Liver (tissue), 8 donors: ENCODE measurements at regions not wholly inside any gene's neighbourhood (a gene's known extent, or its start where the extent isn't known, plus 50 kb on each side); places are given as distances from the start of the nearest gene placed in this dataset.

Experiments used
- DNase-seq: peaks from one replicate; pipeline ENCODE4 v3.0.0-alpha.2; 2017; ENCODE audit warnings: low spot score
- H3K27ac ChIP-seq, 2 donors: one replicate each; pipeline ENCODE4 v1.7.0; 2013; ENCODE audit warnings: inconsistent platforms in 2 of 2, low read length in 2 of 2, control low read depth in 1 of 2, low read depth in 1 of 2, mild to moderate bottlenecking in 1 of 2
- H3K27me3 ChIP-seq, 4 donors: one replicate each; pipeline versions ENCODE4 v1.6.1 to v1.7.0; 2013; ENCODE audit warnings: low read length in 3 of 4, inconsistent platforms in 1 of 4, mild to moderate bottlenecking in 1 of 4, moderate library complexity in 1 of 4; ENCODE audit not compliant: control insufficient read depth in 4 of 4, insufficient read depth in 4 of 4
- H3K36me3 ChIP-seq, 4 donors: one replicate each; pipeline versions ENCODE4 v1.6.1 to v1.7.0; 2013; ENCODE audit warnings: low read length in 3 of 4, mild to moderate bottlenecking in 3 of 4, low read depth in 1 of 4, moderate library complexity in 1 of 4; ENCODE audit not compliant: control insufficient read depth in 4 of 4, insufficient read depth in 3 of 4
- H3K4me1 ChIP-seq, 4 donors: one replicate each; pipeline versions ENCODE4 v1.6.1 to v1.7.0; 2013; ENCODE audit warnings: low read length in 3 of 4, mild to moderate bottlenecking in 3 of 4, moderate library complexity in 1 of 4; ENCODE audit not compliant: control insufficient read depth in 4 of 4, insufficient read depth in 4 of 4
- H3K4me3 ChIP-seq, 3 donors: one replicate each; pipeline versions ENCODE4 v1.6.1 to v1.7.0; 2013; ENCODE audit warnings: low read length in 3 of 3, control low read depth in 1 of 3, low read depth in 1 of 3, mild to moderate bottlenecking in 1 of 3
- H3K9ac ChIP-seq, 2 donors: one replicate each; pipeline ENCODE4 v1.7.0; 2013; ENCODE audit warnings: low read length in 2 of 2, mild to moderate bottlenecking in 2 of 2, moderate library complexity in 2 of 2, control low read depth in 1 of 2, low read depth in 1 of 2
- H3K9me3 ChIP-seq, 4 donors: one replicate each; pipeline versions ENCODE4 v1.6.1 to v1.7.0; 2013; ENCODE audit warnings: low read length in 3 of 4; ENCODE audit not compliant: control insufficient read depth in 4 of 4
- EGR1 ChIP-seq, 2 donors: IDR thresholded peaks; 2 replicates each; pipeline ENCODE4 v1.6.1; 2016 to 2018; ENCODE audit warnings: antibody characterized with exemption in 2 of 2, low read depth in 2 of 2
- FOXA1 ChIP-seq: IDR thresholded peaks from 2 replicates; pipeline ENCODE4 v1.6.1; 2016; ENCODE audit warnings: antibody characterized with exemption
- FOXA2 ChIP-seq: IDR thresholded peaks from 2 replicates; pipeline ENCODE4 v1.6.1; 2016; ENCODE audit warnings: antibody characterized with exemption
- GABPA ChIP-seq, 2 donors: IDR thresholded peaks in 1 of 2; conservative IDR thresholded peaks in 1 of 2; 2 replicates each; pipeline ENCODE4 v1.6.1; 2016; ENCODE audit warnings: antibody characterized with exemption in 2 of 2, mild to moderate bottlenecking in 1 of 2, moderate library complexity in 1 of 2
- HNF4A ChIP-seq, 2 donors: conservative IDR thresholded peaks; 2 replicates each; pipeline ENCODE4 v1.6.1; 2016; ENCODE audit warnings: antibody characterized with exemption in 2 of 2, mild to moderate bottlenecking in 2 of 2
- HNF4G ChIP-seq: IDR thresholded peaks from 2 replicates; pipeline ENCODE4 v1.6.1; 2016; ENCODE audit warnings: antibody characterized with exemption
- NR2F2 ChIP-seq: IDR thresholded peaks from 2 replicates; pipeline ENCODE4 v1.6.1; 2016; ENCODE audit warnings: antibody characterized with exemption
- REST ChIP-seq: IDR thresholded peaks from 2 replicates; pipeline ENCODE4 v1.6.1; 2016; ENCODE audit warnings: antibody characterized with exemption, mild to moderate bottlenecking
- RXRA ChIP-seq, 2 donors: IDR thresholded peaks; 2 replicates each; pipeline ENCODE4 v1.6.1; 2017 to 2018; ENCODE audit warnings: antibody characterized with exemption in 2 of 2, mild to moderate bottlenecking in 1 of 2
- SP1 ChIP-seq: IDR thresholded peaks from 2 replicates; pipeline ENCODE4 v1.6.1; 2018; ENCODE audit warnings: antibody characterized with exemption, mild to moderate bottlenecking
- TAF1 ChIP-seq: conservative IDR thresholded peaks from 2 replicates; pipeline ENCODE4 v1.6.1; 2016; ENCODE audit warnings: antibody characterized with exemption, mild to moderate bottlenecking
- YY1 ChIP-seq: IDR thresholded peaks from 2 replicates; pipeline ENCODE4 v1.6.1; 2016; ENCODE audit warnings: antibody characterized with exemption, mild to moderate bottlenecking
- WGBS: extraction: QIAGEN DNeasy Blood & Tissue Kit; methylation state at CpG from one replicate; pipeline ENCODE4 v1.1.7; 2013; 5-methylcytosine and 5-hydroxymethylcytosine counted together
- TF ChIP-seq, protein P1 (sequence below): fragments of 150-350 bp; IDR thresholded peaks from 2 replicates; pipeline ENCODE4 v1.5.1; 2017; ENCODE audit warnings: improper control_type of control experiment, low read depth, low read length; ENCODE audit not compliant: missing input control
- donor health status: healthy.
- donor health status: healthy.
- donor health status: healthy.
- donor health status: healthy.
- donor health status: healthy.

- TF ChIP-seq, protein P1, sequence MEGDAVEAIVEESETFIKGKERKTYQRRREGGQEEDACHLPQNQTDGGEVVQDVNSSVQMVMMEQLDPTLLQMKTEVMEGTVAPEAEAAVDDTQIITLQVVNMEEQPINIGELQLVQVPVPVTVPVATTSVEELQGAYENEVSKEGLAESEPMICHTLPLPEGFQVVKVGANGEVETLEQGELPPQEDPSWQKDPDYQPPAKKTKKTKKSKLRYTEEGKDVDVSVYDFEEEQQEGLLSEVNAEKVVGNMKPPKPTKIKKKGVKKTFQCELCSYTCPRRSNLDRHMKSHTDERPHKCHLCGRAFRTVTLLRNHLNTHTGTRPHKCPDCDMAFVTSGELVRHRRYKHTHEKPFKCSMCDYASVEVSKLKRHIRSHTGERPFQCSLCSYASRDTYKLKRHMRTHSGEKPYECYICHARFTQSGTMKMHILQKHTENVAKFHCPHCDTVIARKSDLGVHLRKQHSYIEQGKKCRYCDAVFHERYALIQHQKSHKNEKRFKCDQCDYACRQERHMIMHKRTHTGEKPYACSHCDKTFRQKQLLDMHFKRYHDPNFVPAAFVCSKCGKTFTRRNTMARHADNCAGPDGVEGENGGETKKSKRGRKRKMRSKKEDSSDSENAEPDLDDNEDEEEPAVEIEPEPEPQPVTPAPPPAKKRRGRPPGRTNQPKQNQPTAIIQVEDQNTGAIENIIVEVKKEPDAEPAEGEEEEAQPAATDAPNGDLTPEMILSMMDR: no peak
- TF ChIP-seq GABPA (IDR thresholded peaks at IDR 0.05 in 1 of 2, conservative IDR thresholded peaks at IDR 0.05 in 1 of 2) (no peak), HNF4A (conservative IDR thresholded peaks at IDR 0.05) (no peak), TAF1 (no peak)
These were observed 264.4 kb downstream of the COL12A1 start (continued) for GRCh38 chr6:74941424-74941823.

DNA sequence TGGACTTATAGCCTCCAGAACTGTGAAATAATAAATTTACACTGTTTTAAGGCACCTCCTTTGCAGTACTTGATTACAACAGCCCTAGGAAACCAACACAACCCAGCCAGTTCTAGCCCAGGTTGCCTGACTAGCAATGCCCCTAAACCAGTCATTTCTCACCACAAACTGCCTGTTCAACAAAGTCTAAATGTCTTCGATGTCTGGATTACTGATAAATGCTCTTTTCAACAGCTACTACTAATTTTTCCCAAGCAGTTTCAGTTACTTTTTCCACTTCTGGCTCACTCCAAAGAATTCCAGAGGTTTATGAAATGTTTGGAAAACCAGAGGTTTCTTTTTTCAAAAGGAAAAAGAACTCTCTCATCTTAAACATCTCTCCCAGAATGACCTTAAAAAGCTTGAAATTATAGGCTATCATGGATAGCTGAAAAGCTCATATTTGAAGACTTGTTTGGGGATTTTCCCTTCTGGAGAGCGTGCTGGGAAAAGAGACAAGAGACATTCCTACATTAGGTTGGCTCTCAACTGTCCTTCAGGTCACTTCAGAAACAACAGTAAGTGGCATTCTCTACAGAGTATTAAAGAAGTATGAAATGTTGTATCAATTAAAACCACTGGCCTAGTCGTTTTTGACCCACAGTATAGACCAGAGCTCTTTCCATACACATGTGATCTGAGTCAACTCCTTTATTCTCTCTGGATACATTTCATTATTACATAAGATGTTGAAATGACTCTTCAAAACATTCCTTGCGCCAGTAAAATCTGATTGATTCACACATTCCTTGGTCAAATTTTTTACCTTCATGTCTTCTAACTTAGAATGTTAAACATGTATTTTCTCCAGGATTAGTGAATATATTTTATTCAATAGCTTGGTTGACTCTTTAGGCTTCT, 265.9 kb downstream of the COL12A1 start:
- H3K4me1 ChIP-seq: no peaks in the 10 kb centered on the region
- H3K27ac ChIP-seq: no peak overlapping the region
- H3K4me3 ChIP-seq: no peak overlapping the region
- H3K36me3 ChIP-seq: no peaks in the 10 kb centered on the region
- no peak for TF ChIP-seq SP1
- TF ChIP-seq NR2F2: no peak
- TF ChIP-seq EGR1 (IDR thresholded peaks at IDR 0.05; ENCODE audit: low read depth in 2 of 2): no peak
- no peak for TF ChIP-seq FOXA2
- no peak for TF ChIP-seq RXRA (IDR thresholded peaks at IDR 0.05)
- no peak for TF ChIP-seq TAF1
- no peak for TF ChIP-seq GABPA (IDR thresholded peaks at IDR 0.05 in 1 of 2, conservative IDR thresholded peaks at IDR 0.05 in 1 of 2)
- no peak for TF ChIP-seq FOXA1
- TF ChIP-seq HNF4G: no peak
- no peak for TF ChIP-seq YY1
- TF ChIP-seq, protein P1: no peak
- no peak overlapping the region for H3K9ac ChIP-seq
- H3K9me3 ChIP-seq: no peaks in the 10 kb centered on the region
- no peaks in the 10 kb centered on the region for H3K27me3 ChIP-seq
- DNase-seq: no peak
- WGBS: 70% methylated on average over 4 of the region's 4 CpGs

GRCh38 chr6:74939151-74939708, 266.6 kb downstream of the COL12A1 start:
- no peaks in the 10 kb centered on the region for H3K36me3 ChIP-seq
- no peak overlapping the region for H3K9ac ChIP-seq
- H3K27ac ChIP-seq: no peak overlapping the region
- TF ChIP-seq HNF4G: no peak
- TF ChIP-seq RXRA (IDR thresholded peaks at IDR 0.05): no peak
- TF ChIP-seq REST: no peak
- no peak for DNase-seq
- 38% methylated on average over 2 of the region's 2 CpGs for WGBS
- no peaks in the 10 kb centered on the region for H3K4me1 ChIP-seq
- no peaks in the 10 kb centered on the region for H3K9me3 ChIP-seq
- H3K4me3 ChIP-seq: no peak overlapping the region
- H3K27me3 ChIP-seq: no peaks in the 10 kb centered on the region
